Breast epithelium (tissue), 4 donors: ENCODE measurements at regions not wholly inside any gene's neighbourhood (a gene's known extent, or its start where the extent isn't known, plus 50 kb on each side); places are given as distances from the start of the nearest gene placed in this dataset.

Experiments
- DNase-seq, 2 donors: peaks; one replicate each; pipeline ENCODE4 v3.0.0-alpha.2; 2019; ENCODE audit warnings: low spot score in 2 of 2
- H3K27ac ChIP-seq, 2 donors: fragments of 200-600 bp; sonication (generic) in 1 of 2; one replicate each; pipeline ENCODE4 v1.5.1; 2016 to 2019; ENCODE audit warnings: mild to moderate bottlenecking in 1 of 2
- H3K27me3 ChIP-seq, 2 donors: fragments of 200-600 bp; sonication (generic) in 1 of 2; one replicate each; pipeline versions ENCODE4 v1.5.1 to v1.6.0; 2017 to 2019; ENCODE audit warnings: control low read depth in 1 of 2, mild to moderate bottlenecking in 1 of 2
- H3K36me3 ChIP-seq: fragments of 200-600 bp; one replicate; pipeline ENCODE4 v1.5.1; 2019
- H3K4me1 ChIP-seq, 2 donors: fragments of 200-600 bp; sonication (generic); one replicate each; pipeline ENCODE4 v1.5.1; 2016 to 2019; ENCODE audit warnings: control low read depth in 1 of 2
- H3K4me3 ChIP-seq, 3 donors: fragments of 200-600 bp; sonication (generic); 1 replicate in 2 of 3; 2 replicates in 1 of 3; pipeline ENCODE4 v1.5.1; 2016 to 2019; ENCODE audit warnings: mild to moderate bottlenecking in 3 of 3, moderate library complexity in 2 of 3
- H3K9me3 ChIP-seq, 2 donors: fragments of 200-600 bp; sonication (generic) in 1 of 2; one replicate each; pipeline ENCODE4 v1.5.1; 2016 to 2019; ENCODE audit warnings: control low read depth in 1 of 2
- CTCF ChIP-seq, 3 donors: fragments of 450-650 bp; IDR thresholded peaks; one replicate each; pipeline ENCODE4 v1.5.1; 2016 to 2017; ENCODE audit warnings: antibody characterized with exemption in 3 of 3, mild to moderate bottlenecking in 3 of 3, moderate library complexity in 3 of 3
- POLR2A ChIP-seq: fragments of 450-650 bp; IDR thresholded peaks from one replicate; pipeline ENCODE4 v1.6.1; 2016; ENCODE audit warnings: antibody characterized with exemption, mild to moderate bottlenecking, moderate library complexity
- POLR2AphosphoS5 ChIP-seq, 3 donors: sonication (generic); formaldehyde crosslinking; IDR thresholded peaks; one replicate each; pipeline ENCODE4 v1.6.1; 2017; ENCODE audit warnings: antibody characterized with exemption in 3 of 3
- intact Hi-C: fragments of 100-400 bp; cut with DNase I; formaldehyde crosslinking; loops from one replicate; pipeline ENCODE4 v1.15.1; 2023; ENCODE audit warnings: low total_unique reads

- Histone ChIP-seq H3K36me3 (no peaks in the 10 kb centered on the region), H3K4me3 (no peak overlapping the region), H3K27me3 (no peaks in the 10 kb centered on the region), H3K9me3 (no peaks in the 10 kb centered on the region), H3K27ac (peak overlapping the region; percentile 1 to 60), H3K4me1 (peaks cover 0 to 5% of the 10 kb centered on the region in 2 donors)
- TF ChIP-seq CTCF (IDR thresholded peaks at IDR 0.05), result no peak
- no peak for TF ChIP-seq POLR2A
- TF ChIP-seq POLR2AphosphoS5 (IDR thresholded peaks at IDR 0.05), result no peak
- intact Hi-C loops, result no loop called here
- no peak for DNase-seq
Measured at GRCh38 chr2:12177455-12178288, 431.2 kb downstream of the LPIN1 start.

GRCh38 chr2:12178289-12179080 lies 432.1 kb downstream of the LPIN1 start:
- DNase-seq, result no peak
- Histone ChIP-seq H3K9me3 (no peaks in the 10 kb centered on the region), H3K27ac (peak overlapping the region in 1 of 2 donors; percentile 60), H3K4me1 (peaks cover 0 to 5% of the 10 kb centered on the region in 2 donors), H3K36me3 (no peaks in the 10 kb centered on the region), H3K4me3 (no peak overlapping the region), H3K27me3 (no peaks in the 10 kb centered on the region)
- TF ChIP-seq POLR2AphosphoS5 (IDR thresholded peaks at IDR 0.05) (no peak), POLR2A (no peak), CTCF (IDR thresholded peaks at IDR 0.05) (no peak)
- intact Hi-C loops, result no loop called here

- no peaks in the 10 kb centered on the region for H3K27me3 ChIP-seq
- no peak for TF ChIP-seq CTCF (IDR thresholded peaks at IDR 0.05)
- no peak for TF ChIP-seq POLR2A
- TF ChIP-seq POLR2AphosphoS5 (IDR thresholded peaks at IDR 0.05), result no peak
- no peak for DNase-seq
- no peaks in the 10 kb centered on the region for H3K9me3 ChIP-seq
- peaks cover 0 to 5% of the 10 kb centered on the region in 2 donors for H3K4me1 ChIP-seq
- no peaks in the 10 kb centered on the region for H3K36me3 ChIP-seq
- no peak overlapping the region for H3K27ac ChIP-seq
- intact Hi-C loops, result no loop called here
- no peak overlapping the region for H3K4me3 ChIP-seq
Measured at GRCh38 chr2:12180031-12180430, 433.6 kb downstream of the LPIN1 start.

GRCh38 chr2:12183032-12183645 lies 436.7 kb downstream of the LPIN1 start:
- no peak overlapping the region for H3K27ac ChIP-seq
- H3K4me1 ChIP-seq, result no peaks in the 10 kb centered on the region
- H3K9me3 ChIP-seq, result no peaks in the 10 kb centered on the region
- DNase-seq, result no peak
- H3K27me3 ChIP-seq, result no peaks in the 10 kb centered on the region
- no peak for TF ChIP-seq POLR2AphosphoS5 (IDR thresholded peaks at IDR 0.05)
- TF ChIP-seq CTCF (IDR thresholded peaks at IDR 0.05), result no peak
- no peak for TF ChIP-seq POLR2A
- no peak overlapping the region for H3K4me3 ChIP-seq
- H3K36me3 ChIP-seq, result no peaks in the 10 kb centered on the region
- intact Hi-C loops, result no loop called here
